WTC11 (cell line): ENCODE measurements at regions not wholly inside any gene's neighbourhood (a gene's known extent, or its start where the extent isn't known, plus 50 kb on each side); places are given as distances from the start of the nearest gene placed in this dataset.

Source experiments
- ATAC-seq: fragments of 200-7000 bp; cut with Tn5 transposase; 2 replicates; pipeline ENCODE4 v1.10.0; 2021; ENCODE audit warnings: mild to moderate bottlenecking, moderate library complexity
- CTCF ChIA-PET: fragments of 300-600 bp; sonication (Branson Sonifier 250); formaldehyde crosslinking; loops from one replicate; lab custom pipeline; 2021; ENCODE audit warnings: antibody characterized with exemption; lab: Charles Lee
- POLR2A ChIA-PET: fragments of 350-600 bp; sonication (Branson Sonifier 250); formaldehyde crosslinking; loops from one replicate; lab custom pipeline; 2021; ENCODE audit warnings: antibody characterized with exemption; lab: Charles Lee
- DNase-seq: peaks from one replicate; pipeline ENCODE4 v3.0.0; 2021; ENCODE audit warnings: low spot score
- H3K27ac Mint-ChIP-seq: 2 replicates; pipeline ENCODE4 v1.8.0; 2021; ENCODE audit warnings: mixed read lengths
- H3K27me3 Mint-ChIP-seq: 2 replicates; pipeline ENCODE4 v1.8.0; 2021; ENCODE audit warnings: low read depth, mild to moderate bottlenecking, moderate library complexity, mixed read lengths
- H3K36me3 Mint-ChIP-seq: 2 replicates; pipeline ENCODE4 v1.8.0; 2021; ENCODE audit warnings: mixed read lengths
- H3K4me1 Mint-ChIP-seq: 2 replicates; pipeline ENCODE4 v1.8.0; 2022; ENCODE audit warnings: mixed read lengths
- H3K4me3 Mint-ChIP-seq: 2 replicates; pipeline ENCODE4 v1.8.0; 2021; ENCODE audit warnings: mild to moderate bottlenecking, moderate library complexity, mixed read lengths
- H3K9me3 Mint-ChIP-seq: 2 replicates; pipeline ENCODE4 v1.8.0; 2021; ENCODE audit warnings: mixed read lengths
- AFF4 ChIP-seq: sonication (generic); formaldehyde crosslinking; IDR thresholded peaks from 2 replicates; pipeline ENCODE4 v1.8.1; 2023; ENCODE audit warnings: mild to moderate bottlenecking, missing genetic modification reagents, borderline replicate concordance
- ATF1 ChIP-seq: sonication (generic); formaldehyde crosslinking; IDR thresholded peaks from 2 replicates; pipeline ENCODE4 v1.8.1; 2023; ENCODE audit warnings: mild to moderate bottlenecking, moderate library complexity, missing genetic modification reagents
- E2F1 ChIP-seq: sonication (generic); formaldehyde crosslinking; IDR thresholded peaks from 2 replicates; pipeline ENCODE4 v1.8.0; 2022; ENCODE audit warnings: mild to moderate bottlenecking, missing genetic modification reagents
- E2F5 ChIP-seq: sonication (generic); formaldehyde crosslinking; IDR thresholded peaks from 2 replicates; pipeline ENCODE4 v1.8.1; 2022; ENCODE audit warnings: mild to moderate bottlenecking, moderate library complexity, missing genetic modification reagents
- EMX1 ChIP-seq: fragments of 250-450 bp; sonication (Bioruptor Pico); IDR thresholded peaks from 2 replicates; pipeline ENCODE4 v1.8.0; 2021; ENCODE audit warnings: mild to moderate bottlenecking
- FOXP1 ChIP-seq: sonication (generic); formaldehyde crosslinking; IDR thresholded peaks from 2 replicates; pipeline ENCODE4 v1.8.0; 2022; ENCODE audit warnings: missing genetic modification reagents, mild to moderate bottlenecking, moderate library complexity, borderline replicate concordance
- GABPB1 ChIP-seq: sonication (generic); formaldehyde crosslinking; IDR thresholded peaks from 2 replicates; pipeline ENCODE4 v1.8.1; 2023; ENCODE audit warnings: mild to moderate bottlenecking, missing genetic modification reagents
- GTF2I ChIP-seq: fragments of 250-450 bp; sonication (Bioruptor Pico); conservative IDR thresholded peaks from 2 replicates; pipeline ENCODE4 v1.4.0; 2021; ENCODE audit warnings: mild to moderate bottlenecking
- NR1H2 ChIP-seq: sonication (generic); formaldehyde crosslinking; IDR thresholded peaks from 2 replicates; pipeline ENCODE4 v1.9.0; 2021; ENCODE audit warnings: mild to moderate bottlenecking, moderate library complexity, missing genetic modification reagents
- PRRX2 ChIP-seq: fragments of 250-450 bp; sonication (Bioruptor Pico); IDR thresholded peaks from 2 replicates; pipeline ENCODE4 v1.8.0; 2021; ENCODE audit warnings: mild to moderate bottlenecking
- SOX15 ChIP-seq: fragments of 250-450 bp; sonication (Bioruptor Pico); IDR thresholded peaks from 2 replicates; pipeline ENCODE4 v1.9.0; 2021; ENCODE audit warnings: mild to moderate bottlenecking
- TP53 ChIP-seq: sonication (generic); formaldehyde crosslinking; IDR thresholded peaks from 2 replicates; pipeline ENCODE4 v1.8.1; 2023; ENCODE audit warnings: mild to moderate bottlenecking, missing genetic modification reagents
- ZBTB21 ChIP-seq: sonication (generic); formaldehyde crosslinking; IDR thresholded peaks from 2 replicates; pipeline ENCODE4 v1.8.1; 2023; ENCODE audit warnings: mild to moderate bottlenecking, missing genetic modification reagents, borderline replicate concordance
- ZBTB43 ChIP-seq: sonication (generic); formaldehyde crosslinking; IDR thresholded peaks from 2 replicates; pipeline ENCODE4 v1.8.1; 2023; ENCODE audit warnings: mild to moderate bottlenecking, missing genetic modification reagents
- ZNF121 ChIP-seq: sonication (generic); formaldehyde crosslinking; IDR thresholded peaks from 2 replicates; pipeline ENCODE4 v1.8.0; 2023; ENCODE audit warnings: missing genetic modification reagents
- ZNF671 ChIP-seq: fragments of 250-450 bp; sonication (Bioruptor Pico); IDR thresholded peaks from 2 replicates; pipeline ENCODE4 v1.8.0; 2021; ENCODE audit warnings: mild to moderate bottlenecking
- TF ChIP-seq, protein P1 (sequence below): sonication (generic); formaldehyde crosslinking; IDR thresholded peaks from 2 replicates; pipeline ENCODE4 v1.8.1; 2023; ENCODE audit warnings: mild to moderate bottlenecking, missing genetic modification reagents, moderate library complexity

GRCh38 chr22:44424867-44425693, 73.0 kb downstream of the RTL6 start:
- ChIA-PET CTCF (interaction anchor here (1.2 to 2.1 kb wide), 3 partner anchors 13 to 432 kb away, joined by 4 to 7 read pairs (median 6); no protein-coding TSS in a partner anchor), POLR2A (no interaction called here)
- H3K27ac Mint-ChIP-seq, result no peak overlapping the region

More at GRCh38 chr22:44424867-44425693, 73.0 kb downstream of the RTL6 start:
- H3K4me3 Mint-ChIP-seq, result no peak overlapping the region
- DNase-seq, result no peak
- peaks cover 5% of the 10 kb centered on the region; the same call in 1 of the 2 replicates for H3K36me3 Mint-ChIP-seq
- peaks cover 25% of the 10 kb centered on the region for H3K4me1 Mint-ChIP-seq
- no peaks in the 10 kb centered on the region for H3K27me3 Mint-ChIP-seq
- no peak for ATAC-seq
- H3K9me3 Mint-ChIP-seq, result peaks cover 10% of the 10 kb centered on the region
- no peak for TF ChIP-seq E2F1 (CRISPR knock-in tag)
- TF ChIP-seq E2F5, result no peak
- TF ChIP-seq GTF2I, result no peak
- no peak for TF ChIP-seq ZNF671 (CRISPR knock-in tag)
- no peak for TF ChIP-seq ZBTB43
- TF ChIP-seq AFF4 (CRISPR knock-in tag), result no peak
- no peak for TF ChIP-seq FOXP1 (CRISPR knock-in tag)
- TF ChIP-seq, protein P1, sequence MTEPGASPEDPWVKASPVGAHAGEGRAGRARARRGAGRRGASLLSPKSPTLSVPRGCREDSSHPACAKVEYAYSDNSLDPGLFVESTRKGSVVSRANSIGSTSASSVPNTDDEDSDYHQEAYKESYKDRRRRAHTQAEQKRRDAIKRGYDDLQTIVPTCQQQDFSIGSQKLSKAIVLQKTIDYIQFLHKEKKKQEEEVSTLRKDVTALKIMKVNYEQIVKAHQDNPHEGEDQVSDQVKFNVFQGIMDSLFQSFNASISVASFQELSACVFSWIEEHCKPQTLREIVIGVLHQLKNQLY (CRISPR knock-in tag), result no peak
- no peak for TF ChIP-seq SOX15 (CRISPR knock-in tag)
- no peak for TF ChIP-seq PRRX2 (CRISPR knock-in tag)
- no peak for TF ChIP-seq ATF1
- no peak for TF ChIP-seq TP53
- no peak for TF ChIP-seq ZNF121
- no peak for TF ChIP-seq NR1H2 (CRISPR knock-in tag)
- no peak for TF ChIP-seq ZBTB21
- TF ChIP-seq GABPB1 (CRISPR knock-in tag), result no peak
- no peak for TF ChIP-seq EMX1 (CRISPR knock-in tag)
